ENCODE measurements at regions not wholly inside any gene's neighbourhood (a gene's known extent, or its start where the extent isn't known, plus 50 kb on each side); places are given as distances from the start of the nearest gene placed in this dataset.

GRCh38 chr2:121014876-121015275 is 270.1 kb downstream of the TFCP2L1 start:
- H3K27ac ChIP-seq = no peak overlapping the region
- TF ChIP-seq ZFX (IDR thresholded peaks at IDR 0.05) = no peak
- TF ChIP-seq CTCF (conservative IDR thresholded peaks at IDR 0.05) = no peak

DNA sequence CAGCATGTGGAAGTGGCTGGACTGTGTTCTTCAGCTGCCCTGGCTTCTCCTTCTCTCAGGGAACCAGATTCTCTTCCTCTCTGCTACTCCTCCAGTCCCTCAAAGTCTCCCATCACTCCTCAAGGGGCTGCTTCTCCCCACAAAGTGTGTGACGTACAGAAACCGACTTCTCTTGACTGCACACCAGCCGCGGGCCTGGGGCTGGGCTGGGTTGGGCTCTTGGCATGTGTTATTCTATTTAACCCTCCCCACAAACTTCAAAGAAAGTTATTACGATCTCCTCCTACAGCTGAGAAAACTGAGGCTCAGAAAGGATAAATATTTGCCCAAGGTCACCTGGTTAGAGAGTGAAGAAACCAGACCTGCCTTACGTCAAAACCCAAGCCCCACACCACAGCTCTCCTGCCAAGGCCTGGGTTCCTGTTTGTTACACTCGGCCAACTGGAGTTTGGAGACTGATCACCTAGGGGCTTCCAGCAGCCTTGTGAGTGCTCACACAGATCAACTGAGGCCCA is 269.0 kb downstream of the TFCP2L1 start:
- TF ChIP-seq CTCF (conservative IDR thresholded peaks at IDR 0.05) = no peak
- no peak for TF ChIP-seq ZFX (IDR thresholded peaks at IDR 0.05)
- H3K27ac ChIP-seq = no peak overlapping the region

GRCh38 chr2:121017396-121017795 is 267.6 kb downstream of the TFCP2L1 start:
- no peak overlapping the region for H3K27ac ChIP-seq
- TF ChIP-seq ZFX (IDR thresholded peaks at IDR 0.05) (no peak), CTCF (conservative IDR thresholded peaks at IDR 0.05) (no peak)

GRCh38 chr2:121018136-121019061 is 266.6 kb downstream of the TFCP2L1 start:
- no peak overlapping the region for H3K27ac ChIP-seq
- TF ChIP-seq ZFX (IDR thresholded peaks at IDR 0.05) (no peak), CTCF (conservative IDR thresholded peaks at IDR 0.05) (no peak)

DNA sequence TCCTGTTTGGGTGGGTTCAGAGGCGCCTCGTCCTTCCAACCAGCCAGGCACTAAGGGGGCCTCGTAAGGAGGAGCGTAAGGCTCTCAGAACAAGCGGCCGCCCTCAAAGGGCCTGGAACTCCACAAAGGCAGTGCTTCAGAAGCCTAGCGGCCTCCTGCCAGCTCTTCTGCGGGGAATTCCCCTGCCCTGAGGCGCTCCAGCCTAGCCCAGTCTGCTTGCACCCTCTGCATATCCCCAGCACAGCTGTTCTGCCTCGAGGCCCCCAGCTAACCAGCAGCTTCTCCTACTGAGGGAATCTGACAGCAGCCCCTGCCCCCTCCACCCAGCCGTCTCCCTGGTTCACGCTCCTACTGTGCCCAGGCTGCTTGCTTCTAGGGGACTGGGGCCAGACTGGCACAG is 265.9 kb downstream of the TFCP2L1 start:
- TF ChIP-seq CTCF (conservative IDR thresholded peaks at IDR 0.05) (no peak), ZFX (IDR thresholded peaks at IDR 0.05) (no peak)
- no peak overlapping the region for H3K27ac ChIP-seq

DNA sequence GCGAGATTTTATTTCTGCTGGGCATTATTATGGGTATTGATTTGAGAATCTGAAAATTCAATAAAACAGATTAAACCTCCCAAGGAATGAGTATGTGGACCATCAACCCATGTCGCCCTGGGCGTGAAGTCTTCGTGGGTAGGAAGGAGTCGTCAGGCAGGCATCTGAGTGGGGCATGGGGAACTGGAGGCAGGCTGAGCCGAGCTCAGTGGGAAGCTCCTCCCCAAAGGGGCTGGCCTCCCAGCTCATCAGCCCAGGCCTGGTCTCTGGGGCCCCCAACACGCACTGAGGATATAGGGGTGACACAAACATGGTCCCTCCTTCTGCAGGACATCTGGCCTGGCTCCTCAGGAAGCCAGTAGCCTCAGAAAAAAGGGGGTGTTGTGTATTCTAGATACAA is 265.2 kb downstream of the TFCP2L1 start:
- no peak overlapping the region for H3K27ac ChIP-seq
- no peak for TF ChIP-seq ZFX (IDR thresholded peaks at IDR 0.05)
- no peak for TF ChIP-seq CTCF (conservative IDR thresholded peaks at IDR 0.05)

- TF ChIP-seq CTCF (conservative IDR thresholded peaks at IDR 0.05) (no peak), ZFX (IDR thresholded peaks at IDR 0.05) (no peak)
- H3K27ac ChIP-seq = no peak overlapping the region
Observed at GRCh38 chr2:121021685-121022084, 263.3 kb downstream of the TFCP2L1 start.

Measured in C4-2B (cell line).